HepG2 (cell line): ENCODE measurements at regions not wholly inside any gene's neighbourhood (a gene's known extent, or its start where the extent isn't known, plus 50 kb on each side); places are given as distances from the start of the nearest gene placed in this dataset.

Source experiments
- ATAC-seq: fragments of 200-7000 bp; cut with Tn5 transposase; 3 replicates; pipeline ENCODE4 v1.9.1; 2020; ENCODE audit warnings: mild to moderate bottlenecking, moderate library complexity
- BruUV-seq: library from RNA; stranded (reverse); fragments of 400-500 nt; replicated peaks from 2 replicates; lab custom pipeline; 2021; lab: Mats Ljungman, UMichigan
- CTCF ChIA-PET: fragments of 300-600 bp; formaldehyde crosslinking; extraction: SDS; loops from one replicate; lab custom pipeline; 2021; ENCODE audit warnings: low total read pairs, inconsistent platforms, low intra/inter-chr PET ratio; lab: Yijun Ruan, JAX
- POLR2A ChIA-PET: fragments of 350-600 bp; sonication (Branson Sonifier 250); formaldehyde crosslinking; loops from one replicate; lab custom pipeline; 2020; ENCODE audit warnings: antibody characterized with exemption, inconsistent platforms; lab: Yijun Ruan, JAX
- DNase-seq: peaks from one replicate; pipeline ENCODE4 v3.0.0-alpha.2; 2015; ENCODE audit warnings: low spot score
- FAIRE-seq: peaks from 3 replicates; lab custom pipeline; 2011; peaks lifted over from hg19 to GRCh38; lab: Jason Lieb, UNC
- H2AFZ ChIP-seq: one replicate; pipeline ENCODE4 v1.6.1; 2011; ENCODE audit warnings: low read length, inconsistent platforms
- H3K27ac ChIP-seq: fragments of 300-600 bp; 3 replicates; pipeline ENCODE4 v1.8.0; 2011; ENCODE audit warnings: mixed run types, mild to moderate bottlenecking, mixed read lengths, low read length, inconsistent platforms; ENCODE audit not compliant: insufficient read depth; ENCODE audit errors: extremely low read length
- H3K27me3 ChIP-seq, 2 experiments: fragments of 200-600 bp in 1 of 2; 2 replicates in 1 of 2; 3 replicates in 1 of 2; pipeline versions ENCODE4 v1.6.0 to v1.8.0; 2011; ENCODE audit warnings: low read length in 2 of 2, mild to moderate bottlenecking in 2 of 2, moderate library complexity in 2 of 2, inconsistent platforms in 1 of 2; ENCODE audit not compliant: insufficient read depth in 2 of 2, control insufficient read depth in 1 of 2
- H3K36me3 ChIP-seq, 2 experiments: fragments of 200-600 bp in 1 of 2; replicated peaks in 1 of 2; 2 replicates in 1 of 2; 3 replicates in 1 of 2; pipeline versions ENCODE4 v1.5.1 to v1.8.0; 2011; ENCODE audit warnings: low read length in 2 of 2, inconsistent platforms in 1 of 2; ENCODE audit not compliant: insufficient read depth in 2 of 2, control insufficient read depth in 1 of 2
- H3K4me1 ChIP-seq: 2 replicates; pipeline ENCODE4 v1.5.1; 2012; ENCODE audit warnings: low read length, inconsistent platforms; ENCODE audit not compliant: insufficient read depth
- H3K4me2 ChIP-seq: 2 replicates; pipeline ENCODE4 v1.6.0; 2011; ENCODE audit warnings: low read depth, low read length, inconsistent platforms
- H3K4me3 ChIP-seq, 3 experiments: fragments of 200-600 bp in 1 of 3; sonication (generic), shearing (Covaris generic) in 1 of 3; replicated peaks in 1 of 3; 2 replicates each; pipeline ENCODE4 v1.5.1; 2011 to 2016; ENCODE audit warnings: low read length in 3 of 3, inconsistent platforms in 2 of 3, low read depth in 2 of 3, mild to moderate bottlenecking in 2 of 3, control low read depth in 1 of 3, mixed read lengths in 1 of 3; ENCODE audit not compliant: insufficient read depth in 1 of 3
- H3K79me2 ChIP-seq: one replicate; pipeline ENCODE4 v1.6.1; 2011; ENCODE audit warnings: low read length, inconsistent platforms; ENCODE audit not compliant: insufficient read depth
- H3K9ac ChIP-seq: 2 replicates; pipeline ENCODE4 v1.6.0; 2011; ENCODE audit warnings: mild to moderate bottlenecking, low read depth, low read length, inconsistent platforms; ENCODE audit not compliant: insufficient read depth
- H3K9me3 ChIP-seq: 2 replicates; pipeline ENCODE4 v1.5.1; 2012; ENCODE audit warnings: mild to moderate bottlenecking, low read length
- H4K20me1 ChIP-seq: 2 replicates; pipeline ENCODE4 v1.6.0; 2011; ENCODE audit warnings: inconsistent platforms, mild to moderate bottlenecking, low read length, moderate library complexity; ENCODE audit not compliant: insufficient read depth
- DBP ChIP-seq: sonication (generic); formaldehyde crosslinking; IDR thresholded peaks from 2 replicates; pipeline ENCODE4 v1.4.0; 2020; ENCODE audit warnings: missing genetic modification reagents; ENCODE audit errors: not compliant biosample characterization
- GMEB2 ChIP-seq: IDR thresholded peaks from 2 replicates; pipeline ENCODE4 v1.6.1; 2016; ENCODE audit warnings: missing biosample characterization, missing genetic modification reagents, low read depth
- HNF1B ChIP-seq: sonication (generic); formaldehyde crosslinking; IDR thresholded peaks from 2 replicates; pipeline ENCODE4 v1.5.1; 2020; ENCODE audit warnings: mild to moderate bottlenecking, moderate library complexity, missing genetic modification reagents
- PHB2 ChIP-seq: fragments of 450-650 bp; IDR thresholded peaks from 2 replicates; pipeline ENCODE4 v1.6.1; 2018; ENCODE audit not compliant: partially characterized antibody
- PRDM10 ChIP-seq: sonication (generic); formaldehyde crosslinking; IDR thresholded peaks from 2 replicates; pipeline ENCODE4 v1.4.0; 2020; ENCODE audit warnings: low read depth, missing genetic modification reagents
- SAFB2 ChIP-seq: sonication (generic); formaldehyde crosslinking; IDR thresholded peaks from 2 replicates; pipeline ENCODE4 v1.5.1; 2020; ENCODE audit warnings: missing genetic modification reagents, low read depth, mild to moderate bottlenecking, borderline replicate concordance
- STAG1 ChIP-seq: sonication (generic); formaldehyde crosslinking; IDR thresholded peaks from 2 replicates; pipeline ENCODE4 v1.4.0; 2020; ENCODE audit warnings: missing genetic modification reagents
- TFE3 ChIP-seq: IDR thresholded peaks from 2 replicates; pipeline ENCODE4 v1.6.1; 2016
- THAP7 ChIP-seq: sonication (generic); formaldehyde crosslinking; IDR thresholded peaks from 2 replicates; pipeline ENCODE4 v1.8.1; 2023; ENCODE audit warnings: mild to moderate bottlenecking, missing genetic modification reagents
- ZNF317 ChIP-seq: sonication (generic); formaldehyde crosslinking; IDR thresholded peaks from 2 replicates; pipeline ENCODE4 v1.5.0; 2020; ENCODE audit warnings: mild to moderate bottlenecking, missing genetic modification reagents
- ZNF431 ChIP-seq: sonication (generic); formaldehyde crosslinking; IDR thresholded peaks from 2 replicates; pipeline ENCODE4 v1.9.0; 2022; ENCODE audit warnings: missing genetic modification reagents, low read depth, mild to moderate bottlenecking, borderline replicate concordance
- ZNF564 ChIP-seq: sonication (generic); formaldehyde crosslinking; IDR thresholded peaks from 2 replicates; pipeline ENCODE4 v1.8.1; 2023; ENCODE audit warnings: mild to moderate bottlenecking, missing genetic modification reagents
- ZNF790 ChIP-seq: sonication (generic); formaldehyde crosslinking; IDR thresholded peaks from 2 replicates; pipeline ENCODE4 v1.8.0; 2022; ENCODE audit warnings: missing genetic modification reagents, mild to moderate bottlenecking, borderline replicate concordance
- ZSCAN30 ChIP-seq: sonication (generic); formaldehyde crosslinking; IDR thresholded peaks from 2 replicates; pipeline ENCODE4 v1.5.0; 2020; ENCODE audit warnings: mild to moderate bottlenecking, missing genetic modification reagents
- WGBS: methylation state at CpG from one replicate; pipeline ENCODE4 v1.1.6; 2017; ENCODE audit warnings: low lambda C conversion rate; 5-methylcytosine and 5-hydroxymethylcytosine counted together
- in situ Hi-C: cut with HindIII; loops from 2 replicates; pipeline ENCODE4 v1.10.0; 2017; ENCODE audit warnings: low pct_unique_long_range_greater_than_20kb; ENCODE audit not compliant: extremely low pct_ligation_motif_present
- intact Hi-C: fragments of 100-400 bp; cut with micrococcal nuclease; formaldehyde crosslinking; loops from one replicate; pipeline ENCODE4 v1.10.0; 2022; ENCODE audit not compliant: unreplicated experiment

- H3K9ac ChIP-seq = no peak overlapping the region
- CTCF ChIA-PET = no interaction called here
- no peaks in the 10 kb centered on the region for H3K4me1 ChIP-seq
- ATAC-seq (no peak), DNase-seq (no peak), FAIRE-seq (no peak)
- H2AFZ ChIP-seq = no peak overlapping the region
- in situ Hi-C loops (no loop called here), intact Hi-C loops (no loop called here)
- no peaks in the 10 kb centered on the region for H3K79me2 ChIP-seq
- H3K4me3 ChIP-seq = no peak overlapping the region
- no peaks in the 10 kb centered on the region for H3K9me3 ChIP-seq
- no peaks in the 10 kb centered on the region for H3K36me3 ChIP-seq
- no peak overlapping the region for H3K27ac ChIP-seq
- BruUV-seq = no TSS peak
- no peak overlapping the region for H3K4me2 ChIP-seq
- H4K20me1 ChIP-seq = no peaks in the 10 kb centered on the region
- 5% methylated on average over 7 of the region's 8 CpGs for WGBS
- POLR2A ChIA-PET = no interaction called here
- no peaks in the 10 kb centered on the region for H3K27me3 ChIP-seq
- TF ChIP-seq HNF1B = no peak
- TF ChIP-seq ZSCAN30 = no peak
- no peak for TF ChIP-seq DBP (CRISPR knock-in tag)
- TF ChIP-seq ZNF790 (CRISPR knock-in tag) = no peak
- no peak for TF ChIP-seq ZNF431
- no peak for TF ChIP-seq PHB2
- TF ChIP-seq THAP7 (CRISPR knock-in tag) = no peak
- TF ChIP-seq GMEB2 = no peak
- TF ChIP-seq ZNF564 (CRISPR knock-in tag) = no peak
- TF ChIP-seq STAG1 (CRISPR knock-in tag) = no peak
- no peak for TF ChIP-seq ZNF317
- TF ChIP-seq TFE3 (CRISPR knock-in tag) = no peak
- no peak for TF ChIP-seq SAFB2 (CRISPR knock-in tag)
- TF ChIP-seq PRDM10 (CRISPR knock-in tag) = no peak
These were observed 589.8 kb downstream of the LMO7 start for GRCh38 chr13:76225815-76226489.
